GM19467 (cell line): ENCODE measurements at regions not wholly inside any gene's neighbourhood (a gene's known extent, or its start where the extent isn't known, plus 50 kb on each side); places are given as distances from the start of the nearest gene placed in this dataset.

ENCODE experiments used
- ATAC-seq: cut with Tn5 transposase; IDR thresholded peaks from one replicate; pipeline ENCODE4 v1.9.1; 2021; ENCODE audit warnings: mild to moderate bottlenecking, moderate library complexity; ENCODE audit not compliant: unreplicated experiment

GRCh38 chr5:82384034-82384750, 106.0 kb upstream of the RPS23 start:
- ATAC-seq, result no peak

GRCh38 chr5:82381591-82381990, 103.4 kb upstream of the RPS23 start:
- no peak for ATAC-seq

GRCh38 chr5:82376307-82376706, 98.2 kb upstream of the RPS23 start:
- no peak for ATAC-seq

- no peak for ATAC-seq
Measured at GRCh38 chr5:82375488-82376244, 97.5 kb upstream of the RPS23 start.

GRCh38 chr5:82374637-82375036, 96.5 kb upstream of the RPS23 start:
- no peak for ATAC-seq

GRCh38 chr5:82367930-82368329, 89.8 kb upstream of the RPS23 start:
- ATAC-seq, result no peak

- no peak for ATAC-seq
Measured at GRCh38 chr5:82365744-82366228, 87.6 kb upstream of the RPS23 start.

GRCh38 chr5:82365026-82365425, 86.9 kb upstream of the RPS23 start:
- no peak for ATAC-seq

- no peak for ATAC-seq
Measured at GRCh38 chr5:82364497-82364896, 86.3 kb upstream of the RPS23 start.

- no peak for ATAC-seq
Measured at GRCh38 chr5:82363524-82363923, 85.4 kb upstream of the RPS23 start.

GRCh38 chr5:82362636-82363035, 84.5 kb upstream of the RPS23 start:
- ATAC-seq, result no peak

- ATAC-seq, result no peak
Measured at GRCh38 chr5:82360022-82360421, 81.9 kb upstream of the RPS23 start.

- ATAC-seq, result no peak
Measured at GRCh38 chr5:82359272-82359671, 81.1 kb upstream of the RPS23 start.

- no peak for ATAC-seq
Measured at GRCh38 chr5:82358457-82358856, 80.3 kb upstream of the RPS23 start.

- no peak for ATAC-seq
Measured at GRCh38 chr5:82356808-82357671, 78.9 kb upstream of the RPS23 start.

GRCh38 chr5:82356021-82356420, 77.9 kb upstream of the RPS23 start:
- ATAC-seq, result no peak

- ATAC-seq, result no peak
Measured at GRCh38 chr5:82355496-82355895, 77.3 kb upstream of the RPS23 start.

GRCh38 chr5:82355053-82355452, 76.9 kb upstream of the RPS23 start:
- no peak for ATAC-seq

- ATAC-seq, result no peak
Measured at GRCh38 chr5:82354543-82354942, 76.4 kb upstream of the RPS23 start.

- no peak for ATAC-seq
Measured at GRCh38 chr5:82353522-82353921, 75.4 kb upstream of the RPS23 start.

- no peak for ATAC-seq
Measured at GRCh38 chr5:82352146-82352791, 74.1 kb upstream of the RPS23 start.
